AG04450 (cell line): ENCODE measurements at regions not wholly inside any gene's neighbourhood (a gene's known extent, or its start where the extent isn't known, plus 50 kb on each side); places are given as distances from the start of the nearest gene placed in this dataset. TPM values are rescaled to one million over a fixed set of nuclear protein-coding genes. Genes with fewer than 3 reads are reported as not detected.

Source experiments
- CTCF ChIA-PET: fragments of 300-600, 350-600 bp; formaldehyde crosslinking; extraction: SDS; loops from one replicate; lab custom pipeline; 2022; ENCODE audit warnings: antibody characterized with exemption, inconsistent platforms; lab: Charles Lee
- POLR2A ChIA-PET: fragments of 350-600 bp; formaldehyde crosslinking; extraction: SDS; loops from one replicate; lab custom pipeline; 2021; ENCODE audit warnings: antibody characterized with exemption, inconsistent platforms; lab: Yijun Ruan, JAX
- DNase-seq: peaks from one replicate; pipeline ENCODE4 v3.0.0-alpha.2; 2011; ENCODE audit warnings: low read depth, low spot score
- H3K27ac ChIP-seq: one replicate; pipeline ENCODE4 v1.5.1; 2012; ENCODE audit warnings: low read depth, low read length, control low read depth
- H3K27me3 ChIP-seq: one replicate; pipeline ENCODE4 v1.6.0; 2012; ENCODE audit warnings: low read length; ENCODE audit not compliant: control insufficient read depth, insufficient read depth
- H3K4me3 ChIP-seq: 2 replicates; pipeline ENCODE4 v1.5.1; 2011; ENCODE audit warnings: mild to moderate bottlenecking, low read depth, low read length, control low read depth
- H3K9me3 ChIP-seq: 2 replicates; pipeline ENCODE4 v1.5.1; 2012; ENCODE audit warnings: low read length; ENCODE audit not compliant: control insufficient read depth, insufficient read depth
- small RNA-seq: library from RNA; depleted of rRNA; stranded (forward); fragments of <200 nt; gene quantifications from one replicate; pipeline ENCODE3, GENCODE V24; 2012; ENCODE audit warnings: low read depth; ENCODE audit not compliant: insufficient read length
- TF ChIP-seq, protein P1 (sequence below): IDR thresholded peaks from 2 replicates; pipeline ENCODE4 v1.5.1; 2011; ENCODE audit warnings: low read depth, low read length, control low read depth, inconsistent platforms

DNA sequence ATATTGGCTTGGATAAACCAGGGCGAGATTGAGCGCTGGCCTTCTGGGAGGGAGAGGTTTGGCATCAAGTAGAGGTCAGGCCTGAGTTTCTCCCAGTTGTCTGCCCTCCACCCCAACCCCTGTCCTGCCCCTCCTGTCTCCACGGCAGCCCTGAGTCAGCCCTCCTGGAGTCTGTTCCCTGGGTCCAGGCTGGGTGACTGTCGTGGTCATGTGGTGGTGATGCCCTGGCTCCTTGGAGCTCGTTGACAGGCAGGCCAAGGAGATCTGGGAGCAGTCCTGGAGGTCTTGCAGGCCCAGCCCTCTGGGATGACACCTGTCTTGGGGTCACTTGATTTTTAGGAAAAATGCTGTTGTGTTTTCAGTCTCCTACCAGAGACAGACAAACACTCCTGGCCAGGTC lies 53.6 kb upstream of the PODXL start:
- no peak overlapping the region for H3K27ac ChIP-seq
- CTCF ChIA-PET = no interaction called here
- DNase-seq = no peak
- TF ChIP-seq, protein P1, sequence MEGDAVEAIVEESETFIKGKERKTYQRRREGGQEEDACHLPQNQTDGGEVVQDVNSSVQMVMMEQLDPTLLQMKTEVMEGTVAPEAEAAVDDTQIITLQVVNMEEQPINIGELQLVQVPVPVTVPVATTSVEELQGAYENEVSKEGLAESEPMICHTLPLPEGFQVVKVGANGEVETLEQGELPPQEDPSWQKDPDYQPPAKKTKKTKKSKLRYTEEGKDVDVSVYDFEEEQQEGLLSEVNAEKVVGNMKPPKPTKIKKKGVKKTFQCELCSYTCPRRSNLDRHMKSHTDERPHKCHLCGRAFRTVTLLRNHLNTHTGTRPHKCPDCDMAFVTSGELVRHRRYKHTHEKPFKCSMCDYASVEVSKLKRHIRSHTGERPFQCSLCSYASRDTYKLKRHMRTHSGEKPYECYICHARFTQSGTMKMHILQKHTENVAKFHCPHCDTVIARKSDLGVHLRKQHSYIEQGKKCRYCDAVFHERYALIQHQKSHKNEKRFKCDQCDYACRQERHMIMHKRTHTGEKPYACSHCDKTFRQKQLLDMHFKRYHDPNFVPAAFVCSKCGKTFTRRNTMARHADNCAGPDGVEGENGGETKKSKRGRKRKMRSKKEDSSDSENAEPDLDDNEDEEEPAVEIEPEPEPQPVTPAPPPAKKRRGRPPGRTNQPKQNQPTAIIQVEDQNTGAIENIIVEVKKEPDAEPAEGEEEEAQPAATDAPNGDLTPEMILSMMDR = no peak
- POLR2A ChIA-PET = no interaction called here
- H3K4me3 ChIP-seq = no peak overlapping the region
- no peaks in the 10 kb centered on the region for H3K27me3 ChIP-seq
- no peaks in the 10 kb centered on the region for H3K9me3 ChIP-seq

DNA sequence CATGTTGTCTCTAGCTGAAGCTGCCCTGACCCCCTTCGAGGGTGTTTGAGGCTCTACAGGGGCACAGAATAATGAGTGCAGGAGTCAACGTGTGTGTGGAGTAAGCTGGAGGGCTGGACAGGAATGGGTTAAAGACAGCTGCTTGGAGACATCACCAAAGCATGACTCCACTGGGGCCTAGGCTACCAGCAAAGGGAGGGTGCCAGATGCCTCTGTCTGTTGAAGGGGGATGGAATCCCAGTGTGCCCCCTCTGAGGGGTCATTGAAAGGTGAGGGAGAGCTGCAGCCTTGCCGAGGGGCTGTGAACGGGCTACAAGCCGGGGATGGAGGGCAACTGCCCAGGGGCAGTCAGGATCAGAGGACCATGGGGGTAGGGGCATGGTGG lies 51.7 kb upstream of the PODXL start:
- Histone ChIP-seq H3K27ac (no peak overlapping the region), H3K9me3 (no peaks in the 10 kb centered on the region), H3K27me3 (no peaks in the 10 kb centered on the region), H3K4me3 (no peak overlapping the region)
- CTCF ChIA-PET = no interaction called here
- TF ChIP-seq, protein P1 = no peak
- POLR2A ChIA-PET = no interaction called here
- no peak for DNase-seq

DNA sequence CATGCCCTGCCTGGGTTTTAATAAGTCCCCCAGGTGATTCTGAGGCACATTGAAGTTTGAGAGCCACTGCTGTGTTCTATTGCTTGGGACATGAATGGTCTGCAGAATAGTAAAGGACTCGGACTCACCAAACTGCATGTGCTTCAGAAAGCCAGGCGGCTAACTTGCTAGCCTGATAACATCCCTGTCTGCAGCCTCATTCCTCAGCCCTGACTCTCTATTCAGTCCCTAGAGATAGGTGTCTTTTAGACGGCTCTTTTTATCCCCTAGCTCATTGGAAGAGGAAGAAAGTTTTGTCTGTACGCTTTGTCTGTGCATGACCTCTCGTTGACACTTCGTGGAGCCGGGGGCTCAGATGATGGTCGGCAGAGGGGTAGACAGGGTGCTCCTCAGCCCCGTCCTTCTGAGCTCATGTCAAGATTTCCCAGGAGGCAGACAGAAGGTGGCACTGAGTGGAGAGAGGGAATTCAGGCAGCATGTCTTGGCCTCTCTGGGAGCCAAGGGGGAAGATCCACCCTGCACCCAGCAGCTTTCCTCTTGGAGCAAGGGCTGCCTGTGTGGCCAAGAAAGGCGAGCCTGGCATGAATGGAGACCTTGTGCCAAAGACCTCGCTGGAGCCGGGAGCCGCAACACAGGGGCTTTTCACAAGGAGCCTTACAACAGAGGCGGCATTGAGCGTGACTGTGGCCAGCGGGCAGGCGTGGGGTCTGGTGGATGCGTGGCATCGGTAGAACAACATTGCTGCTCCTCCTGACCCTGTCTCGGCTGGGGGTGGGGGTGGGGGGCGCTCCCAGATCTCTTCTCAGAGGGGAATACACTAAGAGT lies 51.1 kb upstream of the PODXL start:
- POLR2A ChIA-PET = no interaction called here
- CTCF ChIA-PET = no interaction called here

DNA sequence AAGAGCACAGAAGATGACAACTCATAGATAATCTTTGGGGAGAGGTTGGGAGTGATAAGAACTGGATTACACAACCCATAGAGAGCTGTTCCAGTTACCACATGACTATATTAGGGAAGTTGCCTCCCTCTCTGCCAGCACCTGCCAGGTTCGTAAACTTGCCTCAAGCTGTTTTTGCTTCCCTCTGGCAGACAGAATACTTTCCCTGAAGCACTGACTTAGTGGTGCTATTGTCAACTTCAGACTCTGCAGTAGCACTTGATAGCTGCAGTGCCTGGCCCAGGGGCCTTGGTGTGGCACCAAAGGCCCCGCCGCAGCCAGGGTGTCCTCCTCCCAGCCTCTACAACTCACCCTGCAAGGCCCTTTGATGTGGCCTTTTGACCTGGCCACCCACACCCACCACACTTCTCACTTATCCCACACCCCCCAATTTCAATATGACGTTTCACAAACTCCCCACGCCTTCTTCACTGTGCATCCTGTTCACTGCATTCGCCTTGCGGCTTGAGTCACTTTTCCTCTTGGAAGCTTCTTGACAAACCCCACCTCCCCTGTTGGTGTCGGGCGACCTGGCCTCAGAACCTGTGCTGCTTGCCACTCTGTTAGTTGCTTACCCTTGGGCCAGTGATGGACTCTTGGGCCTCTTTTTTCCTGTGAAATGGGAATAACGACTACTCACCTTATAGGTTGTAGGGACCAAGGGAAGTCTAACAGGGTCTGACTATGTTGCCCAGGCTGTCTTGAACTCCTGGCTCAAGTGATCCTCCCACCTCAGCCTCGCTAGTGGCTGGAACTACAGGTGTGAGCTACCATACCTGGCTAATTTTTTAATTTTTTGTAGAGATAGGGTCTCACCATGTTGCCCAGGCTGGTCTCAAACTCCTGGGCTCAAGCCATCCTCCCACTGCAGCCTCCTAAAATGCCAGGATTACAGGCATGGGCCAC lies 50.2 kb upstream of the PODXL start:
- POLR2A ChIA-PET = no interaction called here
- TF ChIP-seq, protein P1 = no peak
- peaks cover 2% of the 10 kb centered on the region for H3K27me3 ChIP-seq
- DNase-seq = no peak
- CTCF ChIA-PET = interaction anchor here (0.6 kb wide), 1 partner anchor 47 kb away, joined by 7 read pairs; no protein-coding TSS in a partner anchor
- no peak overlapping the region for H3K27ac ChIP-seq
- no peak overlapping the region for H3K4me3 ChIP-seq
- no peaks in the 10 kb centered on the region for H3K9me3 ChIP-seq

More for the DNA sequence above, 51.1 kb upstream of the PODXL start:
- TF ChIP-seq, protein P1 = no peak
- DNase-seq = no peak
- H3K27me3 ChIP-seq = no peaks in the 10 kb centered on the region
- no peak overlapping the region for H3K4me3 ChIP-seq
- no peak overlapping the region for H3K27ac ChIP-seq
- H3K9me3 ChIP-seq = no peaks in the 10 kb centered on the region

Small RNA genes in the stretch of these regions (small RNA-seq; reads per million reads assigned to genes)
- not detected for gene AC009518.3
